Mesothelial cell of epicardium (in vitro differentiated cells): ENCODE measurements at regions not wholly inside any gene's neighbourhood (a gene's known extent, or its start where the extent isn't known, plus 50 kb on each side); places are given as distances from the start of the nearest gene placed in this dataset.

Experiments used
- DNase-seq, 2 experiments: peaks; one replicate each; pipeline ENCODE4 v3.0.0; 2021; ENCODE audit warnings: low spot score in 2 of 2; ENCODE audit not compliant: unreplicated experiment in 2 of 2
- H3K27ac Mint-ChIP-seq: 2 replicates; pipeline ENCODE4 v1.8.0; 2021; ENCODE audit warnings: mixed read lengths
- H3K27me3 Mint-ChIP-seq: 2 replicates; pipeline ENCODE4 v1.8.0; 2021; ENCODE audit warnings: low read depth, mixed read lengths
- H3K36me3 Mint-ChIP-seq: 2 replicates; pipeline ENCODE4 v1.8.0; 2021; ENCODE audit warnings: mixed read lengths
- H3K4me1 Mint-ChIP-seq: 2 replicates; pipeline ENCODE4 v1.8.0; 2021; ENCODE audit warnings: mixed read lengths
- H3K4me3 Mint-ChIP-seq: 2 replicates; pipeline ENCODE4 v1.8.0; 2021; ENCODE audit warnings: mild to moderate bottlenecking, moderate library complexity, mixed read lengths
- H3K9me3 Mint-ChIP-seq: 2 replicates; pipeline ENCODE4 v1.8.0; 2021; ENCODE audit warnings: mixed read lengths
- TF ChIP-seq, protein P1 (sequence below): fragments of 200-600 bp; sonication (generic); IDR thresholded peaks from one replicate; pipeline ENCODE4 v1.5.0; 2021; ENCODE audit warnings: antibody characterized with exemption; ENCODE audit not compliant: unreplicated experiment

DNA sequence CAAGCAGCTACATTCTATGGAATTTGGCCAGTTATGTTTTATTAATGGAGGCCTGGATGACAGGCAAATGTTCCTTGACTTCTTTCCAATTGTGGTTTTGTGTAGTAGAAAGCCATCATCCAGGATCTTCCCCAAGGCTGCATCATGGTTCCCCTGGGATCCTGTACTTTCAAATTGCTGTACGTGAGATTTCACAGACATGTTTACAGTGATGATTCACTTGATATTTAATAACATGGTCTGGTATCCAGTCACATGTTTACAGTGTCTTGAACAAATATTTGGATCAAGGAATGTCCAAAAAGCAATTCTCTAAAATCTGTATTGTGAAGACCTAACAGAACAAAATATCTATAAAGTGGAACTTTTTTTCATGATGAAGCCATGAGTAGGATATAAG is 68.3 kb upstream of the ST6GALNAC3 start:
- H3K4me3 Mint-ChIP-seq = no peak overlapping the region
- no peaks in the 10 kb centered on the region for H3K4me1 Mint-ChIP-seq
- H3K9me3 Mint-ChIP-seq = peaks cover 12% of the 10 kb centered on the region
- no peak for DNase-seq
- no peaks in the 10 kb centered on the region for H3K36me3 Mint-ChIP-seq
- TF ChIP-seq, protein P1, sequence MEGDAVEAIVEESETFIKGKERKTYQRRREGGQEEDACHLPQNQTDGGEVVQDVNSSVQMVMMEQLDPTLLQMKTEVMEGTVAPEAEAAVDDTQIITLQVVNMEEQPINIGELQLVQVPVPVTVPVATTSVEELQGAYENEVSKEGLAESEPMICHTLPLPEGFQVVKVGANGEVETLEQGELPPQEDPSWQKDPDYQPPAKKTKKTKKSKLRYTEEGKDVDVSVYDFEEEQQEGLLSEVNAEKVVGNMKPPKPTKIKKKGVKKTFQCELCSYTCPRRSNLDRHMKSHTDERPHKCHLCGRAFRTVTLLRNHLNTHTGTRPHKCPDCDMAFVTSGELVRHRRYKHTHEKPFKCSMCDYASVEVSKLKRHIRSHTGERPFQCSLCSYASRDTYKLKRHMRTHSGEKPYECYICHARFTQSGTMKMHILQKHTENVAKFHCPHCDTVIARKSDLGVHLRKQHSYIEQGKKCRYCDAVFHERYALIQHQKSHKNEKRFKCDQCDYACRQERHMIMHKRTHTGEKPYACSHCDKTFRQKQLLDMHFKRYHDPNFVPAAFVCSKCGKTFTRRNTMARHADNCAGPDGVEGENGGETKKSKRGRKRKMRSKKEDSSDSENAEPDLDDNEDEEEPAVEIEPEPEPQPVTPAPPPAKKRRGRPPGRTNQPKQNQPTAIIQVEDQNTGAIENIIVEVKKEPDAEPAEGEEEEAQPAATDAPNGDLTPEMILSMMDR = no peak
- no peaks in the 10 kb centered on the region for H3K27me3 Mint-ChIP-seq
- no peak overlapping the region for H3K27ac Mint-ChIP-seq

DNA sequence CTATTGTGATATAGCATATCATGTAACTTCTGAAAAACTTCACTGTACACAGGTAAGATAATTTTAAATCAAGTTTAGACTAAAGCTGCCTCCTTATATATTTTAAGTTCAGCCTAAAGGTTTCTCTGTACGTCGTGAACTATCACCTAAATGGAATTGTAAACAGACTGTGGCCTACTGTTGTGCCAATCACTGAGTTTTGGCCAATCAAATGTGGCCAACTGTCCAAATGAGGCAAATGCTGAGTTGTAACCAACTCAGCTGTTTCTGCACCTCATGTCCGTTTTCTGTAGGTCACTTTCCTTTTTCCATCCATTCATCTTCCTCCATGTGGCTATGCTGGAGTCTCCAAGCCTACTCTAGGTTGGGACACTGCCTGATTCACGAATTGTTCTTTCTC is 63.7 kb upstream of the ST6GALNAC3 start:
- TF ChIP-seq, protein P1 = no peak
- Mint-ChIP-seq H3K4me1 (peaks cover 15% of the 10 kb centered on the region), H3K9me3 (peaks cover 8% of the 10 kb centered on the region), H3K36me3 (no peaks in the 10 kb centered on the region), H3K27ac (no peak overlapping the region), H3K27me3 (no peaks in the 10 kb centered on the region), H3K4me3 (no peak overlapping the region)
- DNase-seq = no peak

DNA sequence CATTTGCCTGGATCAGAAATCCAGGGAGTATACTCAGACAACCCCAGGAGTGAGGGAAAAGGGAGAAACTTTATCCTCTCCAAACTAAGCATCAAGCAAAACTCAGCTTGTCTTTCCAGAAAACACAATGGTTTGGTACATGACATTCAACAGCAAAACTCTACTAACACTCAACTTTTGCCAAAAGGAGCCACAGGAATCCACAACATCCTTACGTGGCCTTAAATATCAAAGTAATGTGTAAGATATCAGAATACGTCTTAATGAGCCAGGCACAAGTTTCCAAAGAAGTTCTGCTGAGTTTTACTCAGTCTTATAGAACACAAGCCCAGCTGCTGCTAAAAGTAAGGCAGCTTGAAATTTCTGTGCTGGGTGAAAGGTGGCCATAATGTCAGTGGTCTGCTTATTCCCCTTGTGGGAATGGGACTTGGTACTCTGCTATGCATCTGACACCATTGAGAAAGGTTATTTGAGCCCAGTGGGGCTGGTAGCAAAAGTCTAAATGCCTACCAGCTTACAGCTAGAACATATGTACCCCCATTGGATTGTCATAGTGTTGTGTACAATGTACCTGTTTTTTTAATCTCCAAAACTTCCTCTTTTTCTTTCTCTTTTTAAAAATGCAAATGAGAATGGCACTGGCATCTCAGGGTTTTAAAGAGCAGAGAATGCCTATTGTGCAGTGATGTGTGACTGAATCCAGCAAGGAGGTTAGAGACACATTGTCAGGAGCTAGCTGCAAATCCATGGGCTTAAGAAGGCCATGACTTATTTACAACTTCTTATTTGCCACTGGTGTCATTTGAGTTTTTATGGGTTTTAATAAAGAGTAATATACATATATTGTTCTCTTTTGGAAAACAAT is 62.0 kb upstream of the ST6GALNAC3 start:
- no peak overlapping the region for H3K4me3 Mint-ChIP-seq
- no peaks in the 10 kb centered on the region for H3K27me3 Mint-ChIP-seq
- H3K4me1 Mint-ChIP-seq = peaks cover 15% of the 10 kb centered on the region
- H3K27ac Mint-ChIP-seq = peak overlapping the region; percentile 55
- TF ChIP-seq, protein P1 = no peak
- H3K9me3 Mint-ChIP-seq = peaks cover 8% of the 10 kb centered on the region
- H3K36me3 Mint-ChIP-seq = no peaks in the 10 kb centered on the region
- DNase-seq = no peak

DNA sequence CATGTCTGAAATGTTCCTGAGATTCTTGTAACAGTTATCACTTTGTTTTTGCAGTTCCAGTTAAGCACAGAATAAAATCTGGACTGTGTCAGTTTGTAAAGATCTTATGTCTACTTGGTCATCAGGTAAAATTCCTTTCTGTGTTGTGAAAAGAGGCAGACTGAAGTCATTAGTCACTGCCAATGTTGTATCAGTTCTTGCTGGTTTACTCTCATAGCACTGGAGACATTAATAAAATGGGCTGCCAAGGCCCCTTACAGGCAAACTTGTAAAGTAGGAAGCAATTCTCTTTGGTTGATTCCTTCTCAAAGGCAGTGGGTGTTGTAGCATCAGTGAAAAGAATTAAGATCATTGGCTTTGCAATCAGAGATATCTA is 61.4 kb upstream of the ST6GALNAC3 start:
- no peak for DNase-seq
- Mint-ChIP-seq H3K4me3 (no peak overlapping the region), H3K27ac (peak overlapping the region; percentile 55), H3K27me3 (no peaks in the 10 kb centered on the region), H3K36me3 (no peaks in the 10 kb centered on the region), H3K4me1 (peaks cover 15% of the 10 kb centered on the region), H3K9me3 (peaks cover 5% of the 10 kb centered on the region)
- TF ChIP-seq, protein P1 = no peak

DNA sequence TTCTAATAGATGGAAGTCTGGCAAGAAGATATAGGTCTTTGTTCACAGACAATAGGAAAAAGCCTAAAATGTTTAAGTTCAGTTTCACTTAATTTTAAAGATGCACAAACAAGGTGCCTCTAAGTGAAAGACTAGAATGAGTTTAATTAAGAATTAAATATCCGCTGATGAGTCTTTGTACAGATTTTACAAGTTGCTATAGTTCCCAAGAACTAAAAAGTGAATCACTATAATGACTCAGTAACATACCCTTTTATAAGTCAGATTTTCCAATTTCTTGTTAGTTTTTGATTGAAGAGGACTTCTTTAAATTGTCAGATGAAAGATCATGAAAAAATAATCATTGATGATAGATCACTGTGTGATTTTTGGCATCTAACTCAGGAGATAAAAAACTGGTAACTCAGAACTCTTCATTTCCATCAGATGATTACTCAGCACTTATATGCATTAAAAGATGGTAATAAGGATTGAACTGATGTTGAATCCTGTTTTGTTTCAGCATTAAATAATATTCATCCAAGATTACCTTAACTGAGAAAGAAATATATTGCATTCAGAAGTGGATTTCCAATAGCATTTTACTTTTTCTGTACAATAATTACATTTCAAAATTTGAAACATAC is 59.0 kb upstream of the ST6GALNAC3 start:
- Mint-ChIP-seq H3K36me3 (no peaks in the 10 kb centered on the region), H3K9me3 (no peaks in the 10 kb centered on the region), H3K4me3 (no peak overlapping the region), H3K4me1 (peaks cover 15% of the 10 kb centered on the region), H3K27ac (no peak overlapping the region), H3K27me3 (no peaks in the 10 kb centered on the region)
- TF ChIP-seq, protein P1 = no peak
- no peak for DNase-seq
